Suprapubic skin (tissue), 4 donors: ENCODE measurements at regions not wholly inside any gene's neighbourhood (a gene's known extent, or its start where the extent isn't known, plus 50 kb on each side); places are given as distances from the start of the nearest gene placed in this dataset.
A peak's percentile ranks its signal among the peaks of the same experiment; 100 is the strongest.
"Not testable (repeated sequence)": the region's sequence is repeated elsewhere in the genome, so short reads cannot be mapped to it uniquely, and the experiment has no call there.

Experiments
- DNase-seq, 2 donors: peaks; one replicate each; pipeline ENCODE4 v3.0.0-alpha.2; 2019; ENCODE audit warnings: low spot score in 2 of 2
- H3K27ac ChIP-seq: fragments of 200-600 bp; sonication (generic); one replicate; pipeline ENCODE4 v1.5.1; 2019
- H3K27me3 ChIP-seq: fragments of 200-600 bp; sonication (generic); one replicate; pipeline ENCODE4 v1.5.1; 2019
- H3K36me3 ChIP-seq: fragments of 200-600 bp; sonication (generic); one replicate; pipeline ENCODE4 v1.5.1; 2019
- H3K4me1 ChIP-seq: fragments of 200-600 bp; sonication (generic); one replicate; pipeline ENCODE4 v1.5.1; 2019
- H3K4me3 ChIP-seq: fragments of 200-600 bp; sonication (generic); one replicate; pipeline ENCODE4 v1.5.1; 2019; ENCODE audit warnings: mild to moderate bottlenecking
- H3K9me3 ChIP-seq: fragments of 200-600 bp; sonication (generic); one replicate; pipeline ENCODE4 v1.5.1; 2019
- EP300 ChIP-seq: sonication (generic); formaldehyde crosslinking; IDR thresholded peaks from one replicate; pipeline ENCODE4 v1.6.1; 2017; ENCODE audit warnings: antibody characterized with exemption
- POLR2A ChIP-seq, 2 donors: fragments of 450-650 bp; IDR thresholded peaks; one replicate each; pipeline ENCODE4 v1.6.1; 2017; ENCODE audit warnings: antibody characterized with exemption in 2 of 2, mild to moderate bottlenecking in 2 of 2, moderate library complexity in 2 of 2
- POLR2AphosphoS5 ChIP-seq, 3 donors: sonication (generic); formaldehyde crosslinking; IDR thresholded peaks; one replicate each; pipeline ENCODE4 v1.6.1; 2017; ENCODE audit warnings: antibody characterized with exemption in 3 of 3
- WGBS: methylation state at CpG from one replicate; pipeline ENCODE4 v1.1.5; 2018; 5-methylcytosine and 5-hydroxymethylcytosine counted together
- TF ChIP-seq, protein P1 (sequence below), 2 donors: fragments of 200-600 bp in 1 of 2; fragments of 450-650 bp in 1 of 2; sonication (generic) in 1 of 2; IDR thresholded peaks; one replicate each; pipeline ENCODE4 v1.5.1; 2016 to 2019; ENCODE audit warnings: antibody characterized with exemption in 2 of 2, mild to moderate bottlenecking in 1 of 2, moderate library complexity in 1 of 2

DNA sequence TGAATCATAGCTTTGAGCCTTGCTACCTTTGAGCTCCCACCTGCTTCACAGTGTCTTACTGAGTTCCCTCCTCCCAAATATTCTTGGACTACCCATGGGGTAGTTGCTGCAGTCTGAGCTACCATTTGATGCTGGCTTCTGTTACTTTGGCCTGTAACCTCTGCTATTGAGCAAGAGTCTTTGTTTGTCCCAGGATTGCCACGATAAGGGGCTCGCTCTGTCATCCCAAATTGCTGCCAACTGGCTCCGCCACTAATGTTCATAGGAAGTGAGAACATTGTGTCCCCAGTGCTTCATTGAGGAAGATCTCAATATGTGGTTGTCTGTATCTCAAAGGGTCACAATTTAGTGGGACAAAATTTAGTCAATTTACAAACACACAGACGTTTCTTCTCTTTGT, 103.8 kb downstream of the TRIM43 start:
- Histone ChIP-seq H3K27me3 (peaks cover 2% of the 10 kb centered on the region), H3K9me3 (no peaks in the 10 kb centered on the region), H3K4me3 (no peak overlapping the region), H3K36me3 (no peaks in the 10 kb centered on the region), H3K27ac (peak overlapping the region; percentile 69), H3K4me1 (no peaks in the 10 kb centered on the region)
- DNase-seq, result peak in 1 of 2 donors; percentile 86
- WGBS, result 69% methylated on average over 4 of the region's 4 CpGs
- TF ChIP-seq, protein P1, sequence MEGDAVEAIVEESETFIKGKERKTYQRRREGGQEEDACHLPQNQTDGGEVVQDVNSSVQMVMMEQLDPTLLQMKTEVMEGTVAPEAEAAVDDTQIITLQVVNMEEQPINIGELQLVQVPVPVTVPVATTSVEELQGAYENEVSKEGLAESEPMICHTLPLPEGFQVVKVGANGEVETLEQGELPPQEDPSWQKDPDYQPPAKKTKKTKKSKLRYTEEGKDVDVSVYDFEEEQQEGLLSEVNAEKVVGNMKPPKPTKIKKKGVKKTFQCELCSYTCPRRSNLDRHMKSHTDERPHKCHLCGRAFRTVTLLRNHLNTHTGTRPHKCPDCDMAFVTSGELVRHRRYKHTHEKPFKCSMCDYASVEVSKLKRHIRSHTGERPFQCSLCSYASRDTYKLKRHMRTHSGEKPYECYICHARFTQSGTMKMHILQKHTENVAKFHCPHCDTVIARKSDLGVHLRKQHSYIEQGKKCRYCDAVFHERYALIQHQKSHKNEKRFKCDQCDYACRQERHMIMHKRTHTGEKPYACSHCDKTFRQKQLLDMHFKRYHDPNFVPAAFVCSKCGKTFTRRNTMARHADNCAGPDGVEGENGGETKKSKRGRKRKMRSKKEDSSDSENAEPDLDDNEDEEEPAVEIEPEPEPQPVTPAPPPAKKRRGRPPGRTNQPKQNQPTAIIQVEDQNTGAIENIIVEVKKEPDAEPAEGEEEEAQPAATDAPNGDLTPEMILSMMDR (IDR thresholded peaks at IDR 0.05), result no peak
- TF ChIP-seq EP300 (no peak), POLR2AphosphoS5 (IDR thresholded peaks at IDR 0.05) (peak in 2 of 3 donors; percentile 64 to 66), POLR2A (IDR thresholded peaks at IDR 0.05) (no peak)

DNA sequence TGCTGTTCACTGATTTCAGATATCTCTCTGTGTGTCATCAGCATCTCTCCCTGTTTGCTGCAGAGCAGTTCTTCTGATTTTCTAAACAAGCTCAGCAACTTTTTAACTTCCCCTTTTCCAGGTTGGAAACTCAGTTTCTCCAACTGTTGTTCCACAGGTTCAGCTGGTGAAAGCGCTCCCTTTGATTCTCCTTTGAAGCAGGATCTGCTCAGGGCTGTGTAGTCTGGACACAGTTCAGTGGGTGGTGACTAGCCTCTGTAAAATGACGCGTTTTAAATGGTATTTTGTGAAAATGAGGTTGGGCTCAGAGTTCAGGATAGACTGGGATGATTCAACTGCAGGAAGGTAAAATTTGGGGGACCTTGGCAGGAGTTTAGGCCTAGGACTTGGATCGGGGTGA, 106.3 kb downstream of the TRIM43 start:
- H3K4me3 ChIP-seq, result no peak overlapping the region
- WGBS, result 67% methylated on average over 4 of the region's 4 CpGs
- TF ChIP-seq POLR2A (IDR thresholded peaks at IDR 0.05) (no peak), EP300 (no peak), POLR2AphosphoS5 (IDR thresholded peaks at IDR 0.05) (no peak)
- TF ChIP-seq, protein P1 (IDR thresholded peaks at IDR 0.05), result no peak
- H3K36me3 ChIP-seq, result no peaks in the 10 kb centered on the region
- H3K9me3 ChIP-seq, result no peaks in the 10 kb centered on the region
- H3K27ac ChIP-seq, result no peak overlapping the region
- no peaks in the 10 kb centered on the region for H3K4me1 ChIP-seq
- peaks cover 2% of the 10 kb centered on the region for H3K27me3 ChIP-seq
- DNase-seq, result no peak

DNA sequence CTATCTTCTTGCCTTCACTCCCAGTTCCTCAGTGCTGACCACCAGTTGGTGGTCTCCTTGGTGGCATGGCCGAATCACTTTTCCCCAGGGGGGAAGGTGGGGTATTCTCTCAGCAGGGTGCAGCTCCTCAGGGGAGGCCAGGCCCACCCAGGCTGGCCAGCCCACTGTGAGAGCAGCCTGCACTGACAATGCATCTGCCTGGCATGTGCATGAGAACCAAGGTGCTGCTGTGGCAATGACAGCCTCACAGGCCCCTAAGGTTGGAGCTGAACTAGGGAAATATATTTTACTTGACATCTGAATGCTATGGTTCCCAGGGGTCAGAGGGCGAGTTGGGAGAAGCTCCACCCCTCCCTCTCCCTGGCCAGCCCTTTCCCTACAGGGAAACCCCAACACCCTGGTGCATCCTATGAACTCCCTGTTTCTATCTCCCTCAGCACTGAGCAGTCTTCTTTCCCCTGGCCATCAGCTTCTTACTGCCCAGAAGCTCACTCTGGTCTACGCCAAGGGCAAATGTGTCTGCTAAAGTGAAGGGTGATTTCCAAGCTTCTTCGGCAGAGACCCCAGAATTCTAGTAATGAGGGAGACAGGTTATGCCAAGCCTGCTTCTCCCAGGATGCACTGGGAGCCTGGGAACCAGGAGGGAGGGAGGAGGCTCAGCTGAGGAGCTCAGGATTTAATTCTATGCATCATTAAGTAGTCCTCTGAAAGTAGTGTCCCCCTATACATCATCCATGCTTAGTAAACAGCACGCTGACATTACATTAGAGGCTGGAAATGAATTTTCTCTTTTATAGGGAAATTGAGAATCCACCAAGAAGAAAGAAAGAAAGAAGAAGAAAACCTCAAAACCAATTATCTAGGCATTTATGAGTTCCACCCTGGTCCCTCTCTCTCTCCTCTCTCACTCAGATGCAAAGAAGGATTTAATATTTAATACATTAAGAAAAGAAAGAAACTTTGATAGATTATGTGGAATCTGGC, 107.7 kb downstream of the TRIM43 start:
- H3K36me3 ChIP-seq, H3K4me3 ChIP-seq, H3K9me3 ChIP-seq, DNase-seq, H3K27ac ChIP-seq, H3K27me3 ChIP-seq, H3K4me1 ChIP-seq: not testable (repeated sequence)
- 84% methylated on average over 4 of the region's 5 CpGs for WGBS

DNA sequence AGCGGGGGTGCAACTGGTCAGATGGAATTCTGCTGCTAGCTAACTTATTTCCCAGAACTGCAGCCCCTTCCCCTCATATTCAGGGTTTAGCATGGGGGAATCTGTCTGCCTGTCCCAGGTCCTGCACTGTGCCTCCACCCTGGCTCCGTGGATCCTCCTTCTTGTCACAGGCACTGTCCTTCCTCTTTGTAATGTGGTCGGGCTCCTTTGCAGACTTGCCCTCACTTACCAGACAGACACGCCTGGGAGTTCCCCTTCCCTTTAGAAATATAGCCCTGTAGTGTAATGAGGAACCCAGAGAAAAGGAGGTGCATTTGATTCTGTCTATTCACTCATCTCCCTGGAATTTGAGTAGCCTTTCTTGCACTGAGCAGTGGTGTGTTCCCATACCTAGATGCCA, 108.7 kb downstream of the TRIM43 start:
- WGBS, result 46% methylated on average over 4 of the region's 4 CpGs
- Histone ChIP-seq H3K27ac (no peak overlapping the region), H3K4me3 (no peak overlapping the region), H3K36me3 (no peaks in the 10 kb centered on the region), H3K27me3 (no peaks in the 10 kb centered on the region), H3K4me1 (no peaks in the 10 kb centered on the region), H3K9me3 (no peaks in the 10 kb centered on the region)
- DNase-seq, result no peak
- TF ChIP-seq POLR2A (IDR thresholded peaks at IDR 0.05) (no peak), POLR2AphosphoS5 (IDR thresholded peaks at IDR 0.05) (no peak), EP300 (no peak)
- TF ChIP-seq, protein P1 (IDR thresholded peaks at IDR 0.05), result no peak

DNA sequence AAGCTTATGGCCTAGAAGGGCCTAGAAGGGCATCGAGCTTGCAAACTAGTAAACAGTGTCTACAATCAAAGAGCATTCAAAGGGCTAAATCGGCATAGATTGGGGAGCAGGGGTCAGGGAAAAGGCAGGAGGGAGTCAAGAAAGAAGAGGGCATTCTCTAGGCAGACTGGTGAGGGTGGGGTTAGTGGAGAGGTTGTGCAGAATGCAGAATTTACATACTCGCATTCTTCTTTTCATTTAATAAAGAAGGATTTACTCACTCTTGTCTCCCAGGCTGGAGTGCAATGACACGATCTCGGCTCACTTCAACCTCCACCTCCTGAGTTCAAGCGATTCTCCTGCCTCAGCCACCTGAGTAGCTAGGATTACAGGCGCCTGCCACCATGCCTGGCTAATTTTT, 110.7 kb downstream of the TRIM43 start:
- DNase-seq, result no peak
- no peak overlapping the region for H3K27ac ChIP-seq
- WGBS, result 90% methylated on average over 7 of the region's 7 CpGs

DNA sequence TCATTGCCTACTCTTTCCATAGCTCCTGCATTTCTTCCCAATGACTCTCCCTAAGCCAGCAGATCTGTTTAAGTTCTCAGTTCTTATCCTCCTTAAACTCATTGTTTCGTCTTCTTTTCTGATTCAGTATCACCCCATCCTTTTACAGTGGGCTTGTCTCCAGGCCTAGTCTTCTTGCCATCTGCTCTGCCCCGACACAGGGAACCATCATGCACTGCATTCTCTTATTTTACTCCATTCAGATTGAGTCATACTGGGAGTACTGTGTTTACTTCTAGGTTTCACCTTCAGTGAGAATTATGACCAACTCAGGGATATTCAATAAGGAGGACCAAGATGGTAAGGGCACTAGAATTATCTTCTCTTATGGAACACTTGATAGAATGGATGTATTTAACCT, 115.4 kb downstream of the TRIM43 start:
- H3K9me3 ChIP-seq, H3K36me3 ChIP-seq, H3K27me3 ChIP-seq, H3K4me1 ChIP-seq, H3K27ac ChIP-seq, DNase-seq, H3K4me3 ChIP-seq: not testable (repeated sequence)
- WGBS, result 94% methylated on average over 2 of the region's 2 CpGs

More for the DNA sequence above, 110.7 kb downstream of the TRIM43 start:
- Histone ChIP-seq H3K36me3 (no peaks in the 10 kb centered on the region), H3K27me3 (no peaks in the 10 kb centered on the region), H3K4me1 (no peaks in the 10 kb centered on the region), H3K4me3 (no peak overlapping the region), H3K9me3 (no peaks in the 10 kb centered on the region)
- no peak for TF ChIP-seq EP300
- no peak for TF ChIP-seq POLR2A (IDR thresholded peaks at IDR 0.05)
